Muscle layer of duodenum (tissue), 2 donors: ENCODE measurements at regions not wholly inside any gene's neighbourhood (a gene's known extent, or its start where the extent isn't known, plus 50 kb on each side); places are given as distances from the start of the nearest gene placed in this dataset.
"Not testable (repeated sequence)": the region's sequence is repeated elsewhere in the genome, so short reads cannot be mapped to it uniquely, and the experiment has no call there.

ENCODE experiments used
- H3K27ac ChIP-seq: one replicate; pipeline ENCODE4 v1.7.0; 2013; ENCODE audit warnings: mild to moderate bottlenecking, low read length
- H3K27me3 ChIP-seq: one replicate; pipeline ENCODE4 v1.7.0; 2013; ENCODE audit warnings: low read depth, mild to moderate bottlenecking, control low read depth, low read length
- H3K36me3 ChIP-seq, 2 donors: one replicate each; pipeline ENCODE4 v1.7.0; 2013; ENCODE audit warnings: low read length in 2 of 2, control low read depth in 1 of 2, mild to moderate bottlenecking in 1 of 2; ENCODE audit not compliant: insufficient read depth in 2 of 2, control insufficient read depth in 1 of 2
- H3K4me1 ChIP-seq, 2 donors: one replicate each; pipeline ENCODE4 v1.7.0; 2013; ENCODE audit warnings: low read length in 2 of 2, mild to moderate bottlenecking in 2 of 2, control low read depth in 1 of 2, moderate library complexity in 1 of 2; ENCODE audit not compliant: insufficient read depth in 2 of 2, control insufficient read depth in 1 of 2
- H3K4me3 ChIP-seq, 2 donors: one replicate each; pipeline ENCODE4 v1.7.0; 2013; ENCODE audit warnings: low read length in 2 of 2, low read depth in 1 of 2, mild to moderate bottlenecking in 1 of 2
- H3K9me3 ChIP-seq, 2 donors: one replicate each; pipeline ENCODE4 v1.7.0; 2013; ENCODE audit warnings: low read length in 2 of 2, control low read depth in 1 of 2, mild to moderate bottlenecking in 1 of 2; ENCODE audit not compliant: control insufficient read depth in 1 of 2
- donor health status: healthy.

DNA sequence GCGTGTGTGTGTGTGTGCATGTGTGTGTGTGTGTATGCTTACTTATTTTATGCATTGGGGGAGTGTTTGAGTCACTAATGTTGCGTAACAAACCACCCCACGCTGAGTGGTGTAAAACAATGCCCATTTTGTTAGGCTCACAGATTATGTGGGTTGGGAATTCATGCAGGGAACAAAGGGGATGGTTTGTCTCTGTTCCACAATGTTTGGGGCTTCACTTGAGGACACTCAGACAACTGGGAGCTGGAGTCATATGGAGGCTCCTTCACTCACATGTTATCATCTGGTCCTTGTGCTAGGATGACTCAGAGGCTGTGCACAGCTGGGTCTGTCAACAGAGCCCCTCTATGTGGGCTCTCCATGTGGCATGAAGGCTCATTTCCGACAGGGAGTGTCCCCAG, 51.3 kb upstream of the LARGE1 start:
- no peaks in the 10 kb centered on the region for H3K4me1 ChIP-seq
- no peaks in the 10 kb centered on the region for H3K27me3 ChIP-seq
- H3K27ac ChIP-seq = no peak overlapping the region
- H3K4me3 ChIP-seq = no peak overlapping the region
- no peaks in the 10 kb centered on the region for H3K9me3 ChIP-seq
- H3K36me3 ChIP-seq = no peaks in the 10 kb centered on the region

DNA sequence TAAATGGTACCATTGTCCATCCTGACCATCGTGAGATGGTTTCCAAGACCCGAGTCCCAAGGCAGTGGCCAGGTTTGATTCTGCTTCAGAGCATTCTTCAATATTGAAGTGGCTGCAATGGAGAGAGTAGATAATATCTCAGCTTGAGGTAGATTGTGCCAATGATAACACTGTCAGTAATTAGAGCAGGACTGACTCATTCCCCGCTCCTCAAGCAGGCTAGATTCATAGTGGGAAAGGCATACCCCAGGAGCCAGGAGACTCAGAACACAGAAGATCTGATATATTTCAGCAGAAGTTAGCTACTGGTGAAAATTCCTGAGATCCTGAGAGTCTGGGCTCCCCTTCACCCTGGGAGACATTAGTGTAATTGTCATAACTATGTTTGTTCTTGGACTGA, 55.6 kb upstream of the LARGE1 start:
- H3K4me3 ChIP-seq = no peak overlapping the region
- no peaks in the 10 kb centered on the region for H3K36me3 ChIP-seq
- H3K27ac ChIP-seq = no peak overlapping the region
- no peaks in the 10 kb centered on the region for H3K4me1 ChIP-seq
- H3K27me3 ChIP-seq = no peaks in the 10 kb centered on the region
- H3K9me3 ChIP-seq = no peaks in the 10 kb centered on the region

DNA sequence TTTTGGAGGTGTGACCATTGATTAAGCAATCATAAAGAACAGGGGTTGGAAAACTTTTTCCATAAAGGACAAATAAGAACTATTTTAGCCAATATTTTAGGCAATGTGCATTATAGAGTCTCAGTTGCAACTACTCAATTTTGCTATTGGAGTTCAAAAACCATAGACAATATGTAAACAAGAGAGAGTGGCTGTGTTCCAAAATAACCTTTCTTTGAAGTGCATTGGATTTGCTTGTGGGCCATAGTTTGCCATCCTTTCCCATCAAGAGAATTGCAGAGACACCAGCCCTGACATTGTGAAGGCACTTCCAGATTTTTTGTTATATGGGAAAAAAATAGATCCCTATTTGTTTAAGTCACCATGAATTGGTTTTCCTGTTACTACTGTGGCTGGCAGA, 63.3 kb upstream of the LARGE1 start:
- no peaks in the 10 kb centered on the region for H3K36me3 ChIP-seq
- no peaks in the 10 kb centered on the region for H3K4me1 ChIP-seq
- no peaks in the 10 kb centered on the region for H3K27me3 ChIP-seq
- no peak overlapping the region for H3K27ac ChIP-seq
- H3K9me3 ChIP-seq = no peaks in the 10 kb centered on the region
- H3K4me3 ChIP-seq = no peak overlapping the region

DNA sequence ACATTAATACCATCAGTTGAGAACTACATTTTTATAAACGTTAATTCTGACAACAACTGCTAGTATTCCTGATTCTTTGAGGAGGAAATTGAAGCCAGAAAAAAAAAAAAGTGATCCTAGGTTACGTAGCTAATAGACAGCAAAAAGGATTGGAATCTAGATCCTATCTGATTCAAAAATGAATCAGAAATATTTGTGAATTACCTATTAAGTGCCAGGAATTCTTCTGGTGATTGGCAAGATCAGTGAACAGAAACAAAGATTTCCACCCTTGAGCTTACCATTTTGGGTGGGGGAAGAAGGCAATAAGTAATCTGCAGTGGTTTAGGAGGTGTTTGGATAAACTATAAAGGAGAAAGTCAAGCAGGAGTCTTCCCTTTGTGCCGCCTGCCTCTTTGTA, 63.9 kb upstream of the LARGE1 start:
- Histone ChIP-seq H3K4me1 (no peaks in the 10 kb centered on the region), H3K27me3 (no peaks in the 10 kb centered on the region), H3K4me3 (no peak overlapping the region), H3K9me3 (no peaks in the 10 kb centered on the region), H3K27ac (no peak overlapping the region), H3K36me3 (no peaks in the 10 kb centered on the region)

DNA sequence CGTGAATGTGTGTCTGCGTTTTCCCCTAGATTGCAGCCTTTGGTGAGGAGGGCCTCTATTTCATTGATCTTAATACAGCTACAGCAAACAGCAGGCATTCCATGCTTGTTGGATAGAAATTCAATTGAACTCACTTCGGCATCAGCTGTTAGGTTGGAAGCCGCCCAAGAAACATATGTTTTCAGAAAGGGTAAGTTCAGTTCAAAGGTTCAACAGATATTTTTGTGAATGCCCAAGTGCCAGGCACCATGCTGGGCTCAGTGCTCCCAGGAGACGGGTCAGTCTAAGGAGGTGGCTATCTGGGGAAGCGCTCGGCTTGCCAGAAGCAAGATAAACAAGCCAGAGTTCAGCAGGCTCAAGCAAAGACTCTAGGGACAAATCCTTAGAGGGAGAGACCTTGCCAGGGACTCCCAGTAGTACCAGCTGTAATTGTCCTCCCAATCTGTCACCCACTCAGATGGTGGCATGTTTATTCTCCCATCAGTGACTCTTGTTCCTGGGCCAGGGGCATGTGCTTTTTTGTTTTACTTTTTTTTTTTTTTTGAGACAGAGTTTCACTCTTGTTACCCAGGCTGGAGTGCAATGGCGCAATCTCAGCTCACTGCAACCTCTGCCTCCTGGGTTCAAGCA, 64.5 kb upstream of the LARGE1 start:
- H3K4me1 ChIP-seq = no peaks in the 10 kb centered on the region
- H3K36me3 ChIP-seq = no peaks in the 10 kb centered on the region
- no peaks in the 10 kb centered on the region for H3K9me3 ChIP-seq
- H3K27ac ChIP-seq = no peak overlapping the region
- no peaks in the 10 kb centered on the region for H3K27me3 ChIP-seq
- H3K4me3 ChIP-seq = no peak overlapping the region

DNA sequence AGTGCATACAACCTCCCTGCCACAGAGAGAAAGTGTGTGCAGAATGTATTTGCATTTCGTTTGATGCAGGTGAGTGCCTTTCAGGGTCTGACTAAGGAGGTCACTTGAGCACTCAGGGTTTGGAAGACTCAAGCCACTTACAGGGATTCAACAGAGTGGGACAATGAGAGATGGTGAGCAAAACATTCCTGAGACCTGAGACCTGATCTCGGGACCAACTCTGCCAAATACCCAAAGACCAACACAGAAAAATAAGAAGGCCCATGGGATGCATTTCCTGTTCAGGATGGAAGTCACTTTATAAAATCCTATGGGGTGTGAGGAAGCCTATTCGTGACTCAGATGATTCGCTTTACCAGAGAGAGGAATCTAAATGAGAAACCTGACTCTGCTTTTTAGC, 65.2 kb upstream of the LARGE1 start:
- Histone ChIP-seq H3K27ac (no peak overlapping the region), H3K9me3 (no peaks in the 10 kb centered on the region), H3K27me3 (no peaks in the 10 kb centered on the region), H3K4me3 (no peak overlapping the region), H3K36me3 (no peaks in the 10 kb centered on the region), H3K4me1 (no peaks in the 10 kb centered on the region)

DNA sequence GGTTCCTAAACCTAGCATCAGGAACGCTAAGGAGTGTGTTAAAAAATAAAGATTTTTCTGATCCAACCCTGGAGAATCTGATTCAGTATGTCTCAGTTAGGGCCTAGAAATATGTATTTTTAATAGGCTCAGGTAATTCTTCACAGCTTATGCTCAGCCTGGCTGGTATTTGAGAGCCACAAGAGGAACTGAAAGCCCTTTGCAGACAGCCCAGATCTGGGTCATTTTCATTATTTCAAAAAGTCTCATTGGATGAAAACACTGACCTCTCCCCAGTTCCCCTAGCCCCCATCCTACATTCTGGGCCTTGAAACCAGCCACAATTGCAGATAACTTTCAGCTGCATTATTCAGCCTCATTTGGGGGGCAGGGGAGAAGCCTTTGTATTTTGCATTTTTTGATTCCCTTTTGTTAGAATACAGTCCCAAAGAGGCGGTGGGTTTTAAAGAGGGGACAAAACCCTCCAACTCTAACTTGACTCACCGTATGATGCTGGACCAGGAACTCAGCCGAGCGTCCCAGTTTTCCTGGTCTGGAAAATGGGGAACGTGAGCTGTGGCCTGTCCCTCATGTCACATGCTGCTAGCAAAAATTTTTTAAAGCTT, 66.0 kb upstream of the LARGE1 start:
- Histone ChIP-seq H3K27me3 (no peaks in the 10 kb centered on the region), H3K9me3 (no peaks in the 10 kb centered on the region), H3K36me3 (no peaks in the 10 kb centered on the region), H3K4me3 (no peak overlapping the region), H3K4me1 (no peaks in the 10 kb centered on the region), H3K27ac (no peak overlapping the region)

DNA sequence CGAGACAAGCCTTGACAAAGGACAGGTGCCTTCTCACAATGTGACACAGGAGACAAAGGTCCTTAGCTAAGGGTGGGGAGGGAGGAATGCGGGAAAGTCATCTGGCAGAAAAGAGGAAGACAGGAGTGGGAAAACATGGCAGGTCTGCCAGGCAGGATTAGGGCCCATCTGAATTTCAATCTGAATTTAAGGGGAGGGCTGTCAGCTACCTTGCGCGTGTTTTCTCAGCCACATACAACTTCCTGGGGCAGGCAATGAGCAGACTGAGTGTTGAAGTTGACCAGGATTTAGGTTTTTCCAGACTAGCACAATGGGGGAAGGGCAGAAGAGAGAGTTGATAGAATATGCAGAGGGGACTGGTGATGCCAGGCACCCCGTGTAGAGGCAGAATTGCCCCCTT, 66.7 kb upstream of the LARGE1 start:
- Histone ChIP-seq H3K27me3 (no peaks in the 10 kb centered on the region), H3K36me3 (no peaks in the 10 kb centered on the region), H3K9me3 (no peaks in the 10 kb centered on the region), H3K27ac (no peak overlapping the region), H3K4me3 (no peak overlapping the region), H3K4me1 (no peaks in the 10 kb centered on the region)

DNA sequence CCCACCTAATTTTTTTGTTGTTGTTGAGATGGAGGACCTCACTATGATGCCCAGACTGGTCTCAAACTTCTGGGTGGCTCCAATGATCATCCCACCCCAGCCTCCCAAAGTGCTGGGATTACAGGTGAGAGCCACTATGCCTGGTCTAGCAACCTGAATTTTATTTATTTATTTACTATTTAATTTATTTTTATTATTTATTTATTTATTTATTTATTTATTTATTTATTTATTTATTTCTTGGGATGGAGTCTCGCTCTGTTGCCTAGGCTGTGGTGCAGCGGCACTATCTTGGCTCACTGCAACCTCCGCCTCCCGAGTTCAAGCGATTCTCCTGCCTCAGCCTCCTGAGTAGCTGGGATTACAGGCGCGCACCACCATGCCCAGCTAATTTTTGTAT, 69.0 kb upstream of the LARGE1 start:
- H3K27me3 ChIP-seq, H3K9me3 ChIP-seq, H3K27ac ChIP-seq, H3K4me3 ChIP-seq, H3K36me3 ChIP-seq, H3K4me1 ChIP-seq: not testable (repeated sequence)

DNA sequence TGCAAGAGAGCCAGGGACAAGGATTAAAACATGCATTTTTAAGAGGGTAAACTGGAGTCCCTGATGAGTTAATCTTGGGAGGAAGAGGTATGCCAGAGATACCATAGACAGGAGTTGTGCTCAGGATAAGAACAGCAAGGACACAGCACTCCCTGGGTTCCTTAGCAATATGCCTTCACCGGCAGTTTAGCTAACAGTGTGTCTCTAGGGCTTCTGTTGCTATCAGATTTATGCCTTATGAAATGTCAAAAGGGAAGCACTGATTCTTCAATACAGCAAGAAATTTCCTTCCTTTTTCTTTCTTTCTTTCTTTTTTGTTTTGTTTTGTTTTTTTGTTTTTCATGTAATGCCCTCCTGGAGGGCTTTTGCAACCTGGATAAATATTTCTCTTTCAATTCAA, 71.3 kb upstream of the LARGE1 start:
- no peaks in the 10 kb centered on the region for H3K4me1 ChIP-seq
- H3K36me3 ChIP-seq = no peaks in the 10 kb centered on the region
- H3K27me3 ChIP-seq = no peaks in the 10 kb centered on the region
- no peak overlapping the region for H3K4me3 ChIP-seq
- H3K27ac ChIP-seq = no peak overlapping the region
- peaks cover 4 to 6% of the 10 kb centered on the region in 2 donors for H3K9me3 ChIP-seq

DNA sequence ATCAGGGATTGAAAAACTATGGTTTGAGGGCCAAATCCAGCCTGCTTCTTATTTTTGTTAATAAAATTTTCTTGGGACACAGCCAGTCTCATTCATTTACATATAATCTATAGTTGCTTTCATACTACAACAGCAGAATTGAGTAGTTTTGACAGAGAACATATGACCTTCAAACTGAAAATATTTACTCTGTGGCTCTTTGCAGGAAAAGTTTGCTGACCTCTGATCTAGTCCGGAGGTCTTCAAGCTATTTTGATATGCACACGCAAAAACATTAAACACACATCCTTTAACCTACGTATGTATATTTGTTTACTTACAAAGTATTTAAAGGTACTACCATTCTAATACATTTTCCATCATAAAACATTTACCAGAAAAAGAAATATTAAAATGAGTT, 76.5 kb upstream of the LARGE1 start:
- no peak overlapping the region for H3K27ac ChIP-seq
- no peak overlapping the region for H3K4me3 ChIP-seq
- H3K36me3 ChIP-seq = no peaks in the 10 kb centered on the region
- no peaks in the 10 kb centered on the region for H3K27me3 ChIP-seq
- H3K9me3 ChIP-seq = peaks cover 4 to 21% of the 10 kb centered on the region in 2 donors
- no peaks in the 10 kb centered on the region for H3K4me1 ChIP-seq

DNA sequence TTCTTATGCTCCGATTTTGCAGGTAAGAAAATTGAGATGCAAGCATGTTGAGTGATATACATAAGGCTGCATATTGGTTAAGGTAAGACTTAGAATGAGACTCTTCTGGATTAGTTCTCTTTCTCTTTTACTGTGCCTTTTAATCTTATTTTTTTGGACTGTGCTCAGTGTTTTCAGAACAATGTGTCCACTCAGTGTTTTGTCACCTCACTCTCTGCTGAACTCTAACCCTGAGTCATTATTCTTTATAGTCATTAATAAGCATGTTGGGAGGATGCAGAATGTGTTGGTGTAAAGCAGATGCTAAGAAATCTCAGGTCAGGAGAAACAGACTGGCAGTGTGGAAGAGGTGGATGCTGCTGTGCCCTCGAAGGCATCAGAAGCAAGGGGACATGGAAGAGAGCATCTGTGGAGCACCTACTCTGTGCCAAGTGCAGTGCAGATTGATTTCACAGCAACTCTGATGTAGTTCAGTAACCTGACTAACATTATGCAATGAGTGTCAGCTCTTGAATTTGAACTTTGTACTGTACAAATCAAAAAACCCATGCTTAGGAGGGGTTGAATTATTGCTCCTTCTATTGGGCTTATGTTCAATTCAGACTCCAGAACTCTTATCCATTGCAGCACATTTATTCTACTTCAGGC, 80.7 kb upstream of the LARGE1 start:
- Histone ChIP-seq H3K4me3 (no peak overlapping the region), H3K27ac (no peak overlapping the region)

More for the DNA sequence above, 80.7 kb upstream of the LARGE1 start:
- H3K4me1 ChIP-seq = no peaks in the 10 kb centered on the region
- H3K9me3 ChIP-seq = peaks cover 0 to 21% of the 10 kb centered on the region in 2 donors
- H3K27me3 ChIP-seq = no peaks in the 10 kb centered on the region
- H3K36me3 ChIP-seq = no peaks in the 10 kb centered on the region
